Mammary epithelial cell (primary cell): ENCODE measurements at regions not wholly inside any gene's neighbourhood (a gene's known extent, or its start where the extent isn't known, plus 50 kb on each side); places are given as distances from the start of the nearest gene placed in this dataset.

Experiments
- EZH2 ChIP-seq: IDR thresholded peaks from 2 replicates; pipeline ENCODE4 v1.6.1; 2012; ENCODE audit warnings: low read length, inconsistent platforms, borderline replicate concordance
- TF ChIP-seq, protein P1 (sequence below), 2 donors: IDR thresholded peaks in 1 of 2; conservative IDR thresholded peaks in 1 of 2; 2 replicates each; pipeline ENCODE4 v1.5.1; 2011 to 2012; ENCODE audit warnings: inconsistent platforms in 2 of 2, low read length in 2 of 2, mild to moderate bottlenecking in 2 of 2, control low read depth in 1 of 2, low read depth in 1 of 2; ENCODE audit not compliant: insufficient read depth in 1 of 2; ENCODE audit errors: extremely low read depth in 1 of 2

DNA sequence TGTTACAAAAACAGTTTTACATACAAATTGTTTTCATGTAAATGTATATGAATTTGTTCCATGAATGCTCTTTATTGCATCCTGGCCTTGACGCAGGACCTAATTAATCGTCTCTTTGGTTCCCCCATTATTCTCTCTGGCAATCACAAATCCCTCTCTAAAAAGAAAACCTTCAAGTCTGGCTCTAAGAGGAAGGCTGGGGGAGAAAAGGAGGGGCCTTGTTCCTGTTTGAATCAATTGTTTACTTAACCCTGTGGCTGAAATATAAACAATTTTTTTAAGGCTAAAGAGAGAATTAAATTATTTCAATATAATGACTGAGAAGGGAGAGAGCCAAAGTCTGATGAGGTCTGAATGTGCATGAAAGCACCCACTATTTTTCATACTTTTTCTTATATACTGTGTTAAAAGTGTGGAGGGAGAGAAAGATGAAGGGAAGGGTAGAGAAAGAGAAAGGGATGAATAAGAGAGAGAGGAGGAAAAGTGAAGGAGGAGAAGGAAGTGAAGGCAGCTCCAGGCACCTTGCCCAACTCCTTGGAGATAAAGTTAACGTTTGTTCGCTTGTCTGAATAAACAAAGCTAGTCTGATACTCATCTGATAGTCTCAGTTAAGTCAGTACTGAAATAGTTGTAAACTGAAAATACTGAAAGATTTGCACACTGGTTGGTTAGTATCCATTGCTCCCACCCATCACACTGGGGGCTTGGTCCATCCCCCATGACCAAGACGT, 116.4 kb upstream of the SPDL1 start:
- TF ChIP-seq, protein P1, sequence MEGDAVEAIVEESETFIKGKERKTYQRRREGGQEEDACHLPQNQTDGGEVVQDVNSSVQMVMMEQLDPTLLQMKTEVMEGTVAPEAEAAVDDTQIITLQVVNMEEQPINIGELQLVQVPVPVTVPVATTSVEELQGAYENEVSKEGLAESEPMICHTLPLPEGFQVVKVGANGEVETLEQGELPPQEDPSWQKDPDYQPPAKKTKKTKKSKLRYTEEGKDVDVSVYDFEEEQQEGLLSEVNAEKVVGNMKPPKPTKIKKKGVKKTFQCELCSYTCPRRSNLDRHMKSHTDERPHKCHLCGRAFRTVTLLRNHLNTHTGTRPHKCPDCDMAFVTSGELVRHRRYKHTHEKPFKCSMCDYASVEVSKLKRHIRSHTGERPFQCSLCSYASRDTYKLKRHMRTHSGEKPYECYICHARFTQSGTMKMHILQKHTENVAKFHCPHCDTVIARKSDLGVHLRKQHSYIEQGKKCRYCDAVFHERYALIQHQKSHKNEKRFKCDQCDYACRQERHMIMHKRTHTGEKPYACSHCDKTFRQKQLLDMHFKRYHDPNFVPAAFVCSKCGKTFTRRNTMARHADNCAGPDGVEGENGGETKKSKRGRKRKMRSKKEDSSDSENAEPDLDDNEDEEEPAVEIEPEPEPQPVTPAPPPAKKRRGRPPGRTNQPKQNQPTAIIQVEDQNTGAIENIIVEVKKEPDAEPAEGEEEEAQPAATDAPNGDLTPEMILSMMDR (conservative IDR thresholded peaks at IDR 0.05 in 1 of 2, IDR thresholded peaks at IDR 0.05 in 1 of 2; ENCODE audit: extremely low read depth in 1 of 2, insufficient read depth in 1 of 2, low read depth in 1 of 2, low read length in 2 of 2) = no peak
- no peak for TF ChIP-seq EZH2
